PC-3 (cell line): ENCODE measurements at regions not wholly inside any gene's neighbourhood (a gene's known extent, or its start where the extent isn't known, plus 50 kb on each side); places are given as distances from the start of the nearest gene placed in this dataset.
A peak's percentile ranks its signal among the peaks of the same experiment; 100 is the strongest.
"Not testable (repeated sequence)": the region's sequence is repeated elsewhere in the genome, so short reads cannot be mapped to it uniquely, and the experiment has no call there.

Source experiments
- ATAC-seq: fragments of 200-7000 bp; cut with Tn5 transposase; 2 replicates; pipeline ENCODE4 v1.9.1; 2020; ENCODE audit warnings: mild to moderate bottlenecking, moderate library complexity
- BruUV-seq: library from RNA; stranded (reverse); fragments of 400-500 nt; replicated peaks from 2 replicates; lab custom pipeline; 2021; lab: Mats Ljungman, UMichigan
- CTCF ChIA-PET: fragments of 300-600 bp; sonication (Branson Sonifier 250); formaldehyde crosslinking; loops from one replicate; lab custom pipeline; 2022; ENCODE audit warnings: antibody characterized with exemption; lab: Charles Lee
- POLR2A ChIA-PET: fragments of 300-600 bp; sonication (Branson Sonifier 250); formaldehyde crosslinking; loops from one replicate; lab custom pipeline; 2022; ENCODE audit warnings: antibody characterized with exemption; ENCODE audit not compliant: unreplicated experiment; lab: Charles Lee
- DNase-seq: peaks from one replicate; pipeline ENCODE4 v3.0.0-alpha.2; 2015
- H2AFZ ChIP-seq: fragments of 300-600 bp; sonication (generic); 2 replicates; pipeline ENCODE4 v1.6.0; 2016; ENCODE audit warnings: antibody characterized with exemption, low read length
- H3F3A ChIP-seq: fragments of 300-600 bp; sonication (generic); one replicate; pipeline ENCODE4 v1.6.0; 2017; ENCODE audit warnings: antibody characterized with exemption, low read length, control low read depth, mild to moderate bottlenecking; ENCODE audit not compliant: unreplicated experiment
- H3K27ac ChIP-seq: fragments of 300-600 bp; sonication (generic); 2 replicates; pipeline ENCODE4 v1.5.1; 2016; ENCODE audit warnings: mild to moderate bottlenecking, low read length
- H3K27me3 ChIP-seq: fragments of 300-600 bp; sonication (generic); 2 replicates; pipeline ENCODE4 v1.6.1; 2016; ENCODE audit warnings: low read length, mixed read lengths
- H3K36me3 ChIP-seq: fragments of 300-600 bp; sonication (generic); 2 replicates; pipeline ENCODE4 v1.6.1; 2016; ENCODE audit warnings: low read depth, mixed run types, low read length, mixed read lengths
- H3K4me1 ChIP-seq: fragments of 300-600 bp; sonication (generic); 2 replicates; pipeline ENCODE4 v1.5.1; 2016; ENCODE audit warnings: low read length; ENCODE audit not compliant: insufficient read depth
- H3K4me2 ChIP-seq: fragments of 300-600 bp; sonication (generic); 2 replicates; pipeline ENCODE4 v1.6.0; 2016; ENCODE audit warnings: low read length
- H3K4me3 ChIP-seq: fragments of 300-600 bp; sonication (generic); 2 replicates; pipeline ENCODE4 v1.5.1; 2016; ENCODE audit warnings: mild to moderate bottlenecking, low read length, mixed read lengths
- H3K79me2 ChIP-seq: fragments of 300-600 bp; sonication (generic); 2 replicates; pipeline ENCODE4 v1.6.1; 2017; ENCODE audit warnings: low read length, mixed read lengths
- H3K9ac ChIP-seq: fragments of 300-600 bp; sonication (generic); 2 replicates; pipeline ENCODE4 v1.6.0; 2016; ENCODE audit warnings: mild to moderate bottlenecking, low read length
- H3K9me2 ChIP-seq: fragments of 300-600 bp; sonication (generic); replicated peaks from 2 replicates; pipeline ENCODE4 v1.6.1; 2016; ENCODE audit warnings: mixed run types, low read length, mixed read lengths
- H3K9me3 ChIP-seq: fragments of 300-600 bp; sonication (generic); 2 replicates; pipeline ENCODE4 v1.6.1; 2016; ENCODE audit warnings: low read length, mixed read lengths
- H4K20me1 ChIP-seq: fragments of 300-600 bp; sonication (generic); 2 replicates; pipeline ENCODE4 v1.6.1; 2016; ENCODE audit warnings: low read length, mixed read lengths
- CTCF ChIP-seq: fragments of 300-600 bp; sonication (generic); conservative IDR thresholded peaks from 2 replicates; pipeline ENCODE4 v1.5.1; 2017; ENCODE audit warnings: antibody characterized with exemption, low read depth, mild to moderate bottlenecking, low read length
- EZH2 ChIP-seq: fragments of 300-600 bp; sonication (generic); IDR thresholded peaks from one replicate; pipeline ENCODE4 v1.6.1; 2017; ENCODE audit warnings: antibody characterized with exemption, mild to moderate bottlenecking, low read length; ENCODE audit not compliant: unreplicated experiment
- EZH2phosphoT487 ChIP-seq: fragments of 300-600 bp; sonication (generic); IDR thresholded peaks from 2 replicates; pipeline ENCODE4 v1.6.1; 2018; ENCODE audit warnings: mild to moderate bottlenecking, antibody characterized with exemption, low read length, borderline replicate concordance
- intact Hi-C: fragments of 100-400 bp; cut with micrococcal nuclease; formaldehyde crosslinking; loops from 2 replicates; pipeline ENCODE4 v1.9.0; 2023

GRCh38 chr17:6255322-6255721 lies 179.6 kb downstream of the AIPL1 start:
- intact Hi-C loops, result no loop called here
- Histone ChIP-seq H3K9me3 (no peaks in the 10 kb centered on the region), H3K27ac (no peak overlapping the region), H3K4me1 (peaks cover 18% of the 10 kb centered on the region), H3K36me3 (no peaks in the 10 kb centered on the region), H3F3A (no peaks in the 10 kb centered on the region), H3K9ac (no peak overlapping the region), H2AFZ (no peak overlapping the region), H3K4me3 (no peak overlapping the region), H3K9me2 (no peaks in the 10 kb centered on the region), H3K4me2 (no peak overlapping the region), H4K20me1 (no peaks in the 10 kb centered on the region), H3K79me2 (no peaks in the 10 kb centered on the region), H3K27me3 (no peaks in the 10 kb centered on the region)
- ChIA-PET CTCF (no interaction called here), POLR2A (no interaction called here)
- DNase-seq (no peak), ATAC-seq (no peak)
- TF ChIP-seq CTCF (no peak), EZH2phosphoT487 (no peak), EZH2 (no peak)
- no TSS peak for BruUV-seq

- Histone ChIP-seq H3K27me3 (no peaks in the 10 kb centered on the region), H3K9me2 (no peaks in the 10 kb centered on the region), H3K9ac (no peak overlapping the region), H3K36me3 (no peaks in the 10 kb centered on the region), H3F3A (no peaks in the 10 kb centered on the region), H3K4me3 (no peak overlapping the region), H3K27ac (peak overlapping the region; percentile 25; the same call in 1 of the 2 replicates), H3K9me3 (no peaks in the 10 kb centered on the region), H4K20me1 (no peaks in the 10 kb centered on the region), H3K79me2 (no peaks in the 10 kb centered on the region), H3K4me2 (peak overlapping the region; percentile 45), H3K4me1 (peaks cover 18% of the 10 kb centered on the region), H2AFZ (peak overlapping the region; percentile 28; the same call in 1 of the 2 replicates)
- intact Hi-C loops, result no loop called here
- ATAC-seq, result peak; percentile 79
- no TSS peak for BruUV-seq
- ChIA-PET CTCF (no interaction called here), POLR2A (no interaction called here)
- TF ChIP-seq EZH2phosphoT487, result no peak
- TF ChIP-seq EZH2, result no peak
- TF ChIP-seq CTCF, result no peak
- DNase-seq, result peak; percentile 67
These were observed 180.9 kb downstream of the AIPL1 start for GRCh38 chr17:6254036-6254435.

- H3K4me2 ChIP-seq, H3K9me3 ChIP-seq, H3K9ac ChIP-seq, H3K9me2 ChIP-seq, H3K4me3 ChIP-seq, H3F3A ChIP-seq, H4K20me1 ChIP-seq, BruUV-seq, CTCF ChIA-PET, POLR2A ChIA-PET, H3K36me3 ChIP-seq, H3K27me3 ChIP-seq, H3K79me2 ChIP-seq, intact Hi-C loops, H2AFZ ChIP-seq, H3K27ac ChIP-seq: not testable (repeated sequence)
- H3K4me1 ChIP-seq, result peaks cover 10% of the 10 kb centered on the region
- DNase-seq (peak; percentile 33), ATAC-seq (peak; percentile 24; the same call in 1 of the 2 replicates)
These were observed 181.5 kb downstream of the WSCD1 start for GRCh38 chr17:6251640-6252039.
